SK-N-SH (cell line): ENCODE measurements at regions not wholly inside any gene's neighbourhood (a gene's known extent, or its start where the extent isn't known, plus 50 kb on each side); places are given as distances from the start of the nearest gene placed in this dataset.

ENCODE experiments used
- CTCF ChIA-PET: fragments of 300-600, 350-600 bp; formaldehyde crosslinking; extraction: SDS; loops from one replicate; lab custom pipeline; 2021; lab: Yijun Ruan, JAX
- POLR2A ChIA-PET: fragments of 350-600 bp; sonication (Branson Sonifier 250); formaldehyde crosslinking; extraction: SDS; loops from one replicate; lab custom pipeline; 2020; ENCODE audit warnings: antibody characterized with exemption, inconsistent platforms; lab: Yijun Ruan, JAX
- DNase-seq: peaks from one replicate; pipeline ENCODE4 v3.0.0; 2012
- H2AFZ ChIP-seq: fragments of 200-600 bp; sonication (generic); 2 replicates; pipeline ENCODE4 v1.8.1; 2016; ENCODE audit warnings: antibody characterized with exemption, mild to moderate bottlenecking, low read depth
- H3F3A ChIP-seq: fragments of 200-600 bp; sonication (generic); replicated peaks from 2 replicates; pipeline ENCODE3; 2016; ENCODE audit warnings: antibody characterized with exemption, mild to moderate bottlenecking; ENCODE audit not compliant: insufficient read depth
- H3K27ac ChIP-seq, 2 experiments: fragments of 200-500 bp in 1 of 2; fragments of 200-600 bp in 1 of 2; sonication (Bioruptor generic) in 1 of 2; sonication (generic), shearing (Covaris generic) in 1 of 2; 2 replicates each; pipeline versions ENCODE4 v1.5.1 to v1.6.1; 2014 to 2016; ENCODE audit warnings: low read depth in 2 of 2, inconsistent platforms in 1 of 2, low read length in 1 of 2, mild to moderate bottlenecking in 1 of 2, mixed read lengths in 1 of 2
- H3K27me3 ChIP-seq: fragments of 200-600 bp; sonication (generic), shearing (Covaris generic); 2 replicates; pipeline ENCODE4 v1.6.1; 2016; ENCODE audit warnings: mixed run types; ENCODE audit not compliant: insufficient read depth
- H3K36me3 ChIP-seq, 2 experiments: fragments of 200-500 bp in 1 of 2; fragments of 200-600 bp in 1 of 2; sonication (Bioruptor generic) in 1 of 2; sonication (generic) in 1 of 2; replicated peaks in 1 of 2; 2 replicates each; pipeline versions ENCODE3 to v1.5.1; 2014 to 2016; ENCODE audit warnings: low read length in 1 of 2, mild to moderate bottlenecking in 1 of 2; ENCODE audit not compliant: insufficient read depth in 2 of 2, control insufficient read depth in 1 of 2
- H3K4me1 ChIP-seq, 2 experiments: fragments of 200-500 bp in 1 of 2; fragments of 200-600 bp in 1 of 2; sonication (Bioruptor generic) in 1 of 2; sonication (generic), shearing (Covaris generic) in 1 of 2; 2 replicates each; pipeline versions ENCODE4 v1.5.1 to v1.6.1; 2014 to 2016; ENCODE audit warnings: low read depth in 1 of 2, low read length in 1 of 2, mixed run types in 1 of 2; ENCODE audit not compliant: insufficient read depth in 2 of 2, control insufficient read depth in 1 of 2
- H3K4me2 ChIP-seq: fragments of 200-600 bp; sonication (generic), shearing (Covaris generic); 2 replicates; pipeline ENCODE4 v1.6.1; 2017; ENCODE audit warnings: mixed run types
- H3K4me3 ChIP-seq, 2 experiments: fragments of 200-500 bp in 1 of 2; fragments of 200-600 bp in 1 of 2; sonication (Bioruptor generic) in 1 of 2; sonication (generic), shearing (Covaris generic) in 1 of 2; 2 replicates each; pipeline versions ENCODE4 v1.5.1 to v1.8.1; 2014 to 2016; ENCODE audit warnings: low read depth in 2 of 2, inconsistent platforms in 1 of 2, low read length in 1 of 2, mild to moderate bottlenecking in 1 of 2, mixed read lengths in 1 of 2, moderate library complexity in 1 of 2
- H3K79me2 ChIP-seq: fragments of 200-600 bp; sonication (generic); 2 replicates; pipeline ENCODE4 v1.8.1; 2017; ENCODE audit warnings: mild to moderate bottlenecking; ENCODE audit not compliant: insufficient read depth
- H3K9ac ChIP-seq: fragments of 200-600 bp; sonication (generic); 2 replicates; pipeline ENCODE4 v1.6.1; 2017; ENCODE audit warnings: mixed run types
- H3K9me2 ChIP-seq: fragments of 200-600 bp; sonication (generic); 2 replicates; pipeline ENCODE4 v1.6.1; 2017; ENCODE audit warnings: mixed run types
- H3K9me3 ChIP-seq: fragments of 200-600 bp; sonication (generic); 2 replicates; pipeline ENCODE4 v1.6.1; 2017; ENCODE audit warnings: mixed run types, mild to moderate bottlenecking, moderate library complexity
- H4K20me1 ChIP-seq: fragments of 200-600 bp; sonication (generic); 2 replicates; pipeline ENCODE4 v1.6.1; 2017; ENCODE audit warnings: mild to moderate bottlenecking, mixed run types; ENCODE audit not compliant: insufficient read depth
- CHD2 ChIP-seq: fragments of 150-350 bp; IDR thresholded peaks from 2 replicates; pipeline ENCODE4 v1.6.1; 2018; ENCODE audit warnings: low read length; ENCODE audit not compliant: partially characterized antibody
- ELF1 ChIP-seq: IDR thresholded peaks from 2 replicates; pipeline ENCODE4 v1.4.0; 2012
- EZH2phosphoT487 ChIP-seq: fragments of 200-600 bp; sonication (generic); IDR thresholded peaks from 2 replicates; pipeline ENCODE4 v1.6.1; 2017; ENCODE audit warnings: low read depth, mixed run types, mild to moderate bottlenecking, antibody characterized with exemption, moderate library complexity, borderline replicate concordance
- FOXM1 ChIP-seq: IDR thresholded peaks from 2 replicates; pipeline ENCODE4 v1.4.0; 2012; ENCODE audit warnings: low read depth, mild to moderate bottlenecking
- GATA2 ChIP-seq: sonication (generic); formaldehyde crosslinking; IDR thresholded peaks from 2 replicates; pipeline ENCODE4 v1.5.0; 2020; ENCODE audit warnings: mild to moderate bottlenecking, missing genetic modification reagents
- JUND ChIP-seq: IDR thresholded peaks from 2 replicates; pipeline ENCODE4 v1.4.0; 2012
- MXI1 ChIP-seq: IDR thresholded peaks from 2 replicates; pipeline ENCODE4 v1.6.1; 2012; ENCODE audit warnings: mild to moderate bottlenecking, low read depth, low read length, improper control_type of control experiment
- POLR2AphosphoS5 ChIP-seq: IDR thresholded peaks from 2 replicates; pipeline ENCODE4 v1.6.1; 2012; ENCODE audit warnings: low read depth, low read length
- RAD21 ChIP-seq: IDR thresholded peaks from 2 replicates; pipeline ENCODE4 v1.6.1; 2012; ENCODE audit warnings: mild to moderate bottlenecking, low read length
- RCOR1 ChIP-seq: fragments of 150-350 bp; IDR thresholded peaks from 2 replicates; pipeline ENCODE4 v1.6.1; 2017; ENCODE audit warnings: antibody characterized with exemption, low read length
- RXRA ChIP-seq: IDR thresholded peaks from 2 replicates; pipeline ENCODE4 v1.4.0; 2012; ENCODE audit warnings: low read depth, mild to moderate bottlenecking, borderline replicate concordance
- SIN3A ChIP-seq: IDR thresholded peaks from 2 replicates; pipeline ENCODE4 v1.6.1; 2012; ENCODE audit warnings: low read depth, mild to moderate bottlenecking, low read length, moderate library complexity, borderline replicate concordance
- TEAD4 ChIP-seq: IDR thresholded peaks from 2 replicates; pipeline ENCODE4 v1.4.0; 2012; ENCODE audit warnings: mild to moderate bottlenecking, borderline replicate concordance; ENCODE audit not compliant: insufficient read depth
- WGBS: methylation state at CpG from one replicate; pipeline ENCODE4 v1.1.6; 2017; ENCODE audit warnings: low lambda C conversion rate; 5-methylcytosine and 5-hydroxymethylcytosine counted together
- TF ChIP-seq, protein P1 (sequence below): fragments of 200-600 bp; sonication (generic); IDR thresholded peaks from 2 replicates; pipeline ENCODE4 v1.6.1; 2017; ENCODE audit warnings: antibody characterized with exemption, mild to moderate bottlenecking, moderate library complexity
- TF ChIP-seq, protein P2 (sequence below): IDR thresholded peaks from 2 replicates; pipeline ENCODE4 v1.4.0; 2012; ENCODE audit warnings: low read depth, borderline replicate concordance
- TF ChIP-seq, protein P3 (sequence below): IDR thresholded peaks from 2 replicates; pipeline ENCODE4 v1.4.0; 2012; ENCODE audit warnings: low read depth, borderline replicate concordance

DNA sequence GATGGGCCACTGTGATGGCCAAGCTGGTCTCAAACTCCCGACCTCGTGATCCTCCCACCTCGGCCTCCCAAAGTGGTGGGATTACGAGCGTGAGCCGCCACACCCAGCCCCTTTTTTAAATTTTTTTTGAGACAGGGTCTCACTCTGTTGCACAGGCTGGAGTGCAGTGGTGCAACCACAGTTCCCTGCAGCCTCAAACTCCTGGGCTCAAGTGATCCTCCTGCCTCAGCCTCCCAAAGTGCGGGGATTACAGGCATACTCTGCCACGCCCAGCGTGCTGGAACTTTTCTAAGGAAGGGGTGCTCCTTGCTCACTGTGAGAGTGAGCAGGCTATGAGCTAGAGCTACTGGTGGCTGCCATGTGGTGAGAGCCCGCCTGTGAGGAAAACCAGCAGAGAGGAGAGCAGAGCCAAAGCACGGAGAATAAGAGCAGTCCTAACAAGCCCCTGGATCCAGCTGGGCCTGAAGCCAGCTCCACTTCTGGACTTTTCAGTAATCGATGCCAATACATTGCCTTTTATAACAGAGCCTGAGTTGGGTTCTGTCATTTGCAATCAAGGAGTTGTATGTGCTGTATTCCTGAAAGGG lies 75.5 kb upstream of the UNC5A start:
- Histone ChIP-seq H2AFZ (no peak overlapping the region), H3K27me3 (no peaks in the 10 kb centered on the region; the same call in 1 of the 2 replicates), H3K4me1 (peaks cover 0 to 35% of the 10 kb centered on the region in 2 experiments; a peak in 2 of 4 replicates), H3K27ac (no peak overlapping the region), H4K20me1 (no peaks in the 10 kb centered on the region), H3K9me2 (no peaks in the 10 kb centered on the region), H3K79me2 (no peaks in the 10 kb centered on the region), H3F3A (no peaks in the 10 kb centered on the region), H3K36me3 (no peaks in the 10 kb centered on the region), H3K4me2 (no peak overlapping the region), H3K9ac (no peak overlapping the region), H3K9me3 (no peaks in the 10 kb centered on the region), H3K4me3 (no peak overlapping the region)
- DNase-seq: peak; percentile 11
- CTCF ChIA-PET: interaction anchor here (0.8 to 1.6 kb wide), 3 partner anchors 10 to 78 kb away, joined by 3 to 6 read pairs (median 5); no protein-coding TSS in a partner anchor
- POLR2A ChIA-PET: no interaction called here
- 77% methylated on average over 12 of the region's 12 CpGs for WGBS
- no peak for TF ChIP-seq TEAD4
- no peak for TF ChIP-seq POLR2AphosphoS5
- no peak for TF ChIP-seq SIN3A
- TF ChIP-seq, protein P1, sequence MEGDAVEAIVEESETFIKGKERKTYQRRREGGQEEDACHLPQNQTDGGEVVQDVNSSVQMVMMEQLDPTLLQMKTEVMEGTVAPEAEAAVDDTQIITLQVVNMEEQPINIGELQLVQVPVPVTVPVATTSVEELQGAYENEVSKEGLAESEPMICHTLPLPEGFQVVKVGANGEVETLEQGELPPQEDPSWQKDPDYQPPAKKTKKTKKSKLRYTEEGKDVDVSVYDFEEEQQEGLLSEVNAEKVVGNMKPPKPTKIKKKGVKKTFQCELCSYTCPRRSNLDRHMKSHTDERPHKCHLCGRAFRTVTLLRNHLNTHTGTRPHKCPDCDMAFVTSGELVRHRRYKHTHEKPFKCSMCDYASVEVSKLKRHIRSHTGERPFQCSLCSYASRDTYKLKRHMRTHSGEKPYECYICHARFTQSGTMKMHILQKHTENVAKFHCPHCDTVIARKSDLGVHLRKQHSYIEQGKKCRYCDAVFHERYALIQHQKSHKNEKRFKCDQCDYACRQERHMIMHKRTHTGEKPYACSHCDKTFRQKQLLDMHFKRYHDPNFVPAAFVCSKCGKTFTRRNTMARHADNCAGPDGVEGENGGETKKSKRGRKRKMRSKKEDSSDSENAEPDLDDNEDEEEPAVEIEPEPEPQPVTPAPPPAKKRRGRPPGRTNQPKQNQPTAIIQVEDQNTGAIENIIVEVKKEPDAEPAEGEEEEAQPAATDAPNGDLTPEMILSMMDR: no peak
- no peak for TF ChIP-seq CHD2
- no peak for TF ChIP-seq MXI1
- no peak for TF ChIP-seq RCOR1
- TF ChIP-seq, protein P2, sequence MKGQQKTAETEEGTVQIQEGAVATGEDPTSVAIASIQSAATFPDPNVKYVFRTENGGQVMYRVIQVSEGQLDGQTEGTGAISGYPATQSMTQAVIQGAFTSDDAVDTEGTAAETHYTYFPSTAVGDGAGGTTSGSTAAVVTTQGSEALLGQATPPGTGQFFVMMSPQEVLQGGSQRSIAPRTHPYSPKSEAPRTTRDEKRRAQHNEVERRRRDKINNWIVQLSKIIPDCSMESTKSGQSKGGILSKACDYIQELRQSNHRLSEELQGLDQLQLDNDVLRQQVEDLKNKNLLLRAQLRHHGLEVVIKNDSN: no peak
- no peak for TF ChIP-seq GATA2 (CRISPR knock-in tag)
- TF ChIP-seq JUND: no peak
- no peak for TF ChIP-seq RXRA
- TF ChIP-seq, protein P3, sequence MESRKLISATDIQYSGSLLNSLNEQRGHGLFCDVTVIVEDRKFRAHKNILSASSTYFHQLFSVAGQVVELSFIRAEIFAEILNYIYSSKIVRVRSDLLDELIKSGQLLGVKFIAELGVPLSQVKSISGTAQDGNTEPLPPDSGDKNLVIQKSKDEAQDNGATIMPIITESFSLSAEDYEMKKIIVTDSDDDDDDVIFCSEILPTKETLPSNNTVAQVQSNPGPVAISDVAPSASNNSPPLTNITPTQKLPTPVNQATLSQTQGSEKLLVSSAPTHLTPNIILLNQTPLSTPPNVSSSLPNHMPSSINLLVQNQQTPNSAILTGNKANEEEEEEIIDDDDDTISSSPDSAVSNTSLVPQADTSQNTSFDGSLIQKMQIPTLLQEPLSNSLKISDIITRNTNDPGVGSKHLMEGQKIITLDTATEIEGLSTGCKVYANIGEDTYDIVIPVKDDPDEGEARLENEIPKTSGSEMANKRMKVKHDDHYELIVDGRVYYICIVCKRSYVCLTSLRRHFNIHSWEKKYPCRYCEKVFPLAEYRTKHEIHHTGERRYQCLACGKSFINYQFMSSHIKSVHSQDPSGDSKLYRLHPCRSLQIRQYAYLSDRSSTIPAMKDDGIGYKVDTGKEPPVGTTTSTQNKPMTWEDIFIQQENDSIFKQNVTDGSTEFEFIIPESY: no peak
- TF ChIP-seq RAD21: no peak
- TF ChIP-seq FOXM1: no peak
- TF ChIP-seq ELF1: no peak
- no peak for TF ChIP-seq EZH2phosphoT487
